ENCODE measurements at regions not wholly inside any gene's neighbourhood (a gene's known extent, or its start where the extent isn't known, plus 50 kb on each side); places are given as distances from the start of the nearest gene placed in this dataset.
"Not testable (repeated sequence)": the region's sequence is repeated elsewhere in the genome, so short reads cannot be mapped to it uniquely, and the experiment has no call there.

- H3K4me3 ChIP-seq, result no peak overlapping the region
- no peak for DNase-seq (ENCODE audit: low spot score in 2 of 2)
- no peak overlapping the region for H3K27ac ChIP-seq
- no peaks in the 10 kb centered on the region for H3K27me3 ChIP-seq
- intact Hi-C loops (cut with DNase I; ENCODE audit: low total_unique reads), result no loop called here
- H3K9me3 ChIP-seq, result no peaks in the 10 kb centered on the region
- H3K36me3 ChIP-seq, result no peaks in the 10 kb centered on the region
- TF ChIP-seq POLR2AphosphoS5 (IDR thresholded peaks at IDR 0.05) (no peak), POLR2A (IDR thresholded peaks at IDR 0.05) (no peak), CTCF (IDR thresholded peaks at IDR 0.05) (no peak)
- H3K4me1 ChIP-seq, result no peaks in the 10 kb centered on the region
Measured at GRCh38 chr7:9148687-9149086, 715.3 kb downstream of the NXPH1 start.

GRCh38 chr7:9149499-9150082, 716.2 kb downstream of the NXPH1 start:
- no peak for TF ChIP-seq POLR2AphosphoS5 (IDR thresholded peaks at IDR 0.05)
- no peak for TF ChIP-seq CTCF (IDR thresholded peaks at IDR 0.05)
- TF ChIP-seq POLR2A (IDR thresholded peaks at IDR 0.05), result no peak
- no peaks in the 10 kb centered on the region for H3K36me3 ChIP-seq
- no peak for DNase-seq (ENCODE audit: low spot score in 2 of 2)
- H3K4me3 ChIP-seq, result no peak overlapping the region
- intact Hi-C loops (cut with DNase I; ENCODE audit: low total_unique reads), result no loop called here
- no peak overlapping the region for H3K27ac ChIP-seq
- H3K4me1 ChIP-seq, result no peaks in the 10 kb centered on the region
- H3K27me3 ChIP-seq, result no peaks in the 10 kb centered on the region
- H3K9me3 ChIP-seq, result no peaks in the 10 kb centered on the region

- DNase-seq (ENCODE audit: low spot score in 2 of 2); intact Hi-C loops (cut with DNase I; ENCODE audit: low total_unique reads); H3K9me3 ChIP-seq; H3K4me1 ChIP-seq; H3K27ac ChIP-seq; H3K36me3 ChIP-seq; H3K27me3 ChIP-seq; H3K4me3 ChIP-seq: not testable (repeated sequence)
Measured at GRCh38 chr7:9163691-9164090, 730.3 kb downstream of the NXPH1 start.

- no peaks in the 10 kb centered on the region for H3K27me3 ChIP-seq
- H3K27ac ChIP-seq, result no peak overlapping the region
- no peaks in the 10 kb centered on the region for H3K4me1 ChIP-seq
- no peak overlapping the region for H3K4me3 ChIP-seq
- no peak for DNase-seq (ENCODE audit: low spot score in 2 of 2)
- TF ChIP-seq CTCF (IDR thresholded peaks at IDR 0.05) (no peak), POLR2AphosphoS5 (IDR thresholded peaks at IDR 0.05) (no peak), POLR2A (IDR thresholded peaks at IDR 0.05) (no peak)
- intact Hi-C loops (cut with DNase I; ENCODE audit: low total_unique reads), result no loop called here
- no peaks in the 10 kb centered on the region for H3K36me3 ChIP-seq
- peaks cover 0 to 3% of the 10 kb centered on the region in 2 donors for H3K9me3 ChIP-seq
Measured at GRCh38 chr7:9175871-9176270, 742.5 kb downstream of the NXPH1 start.

GRCh38 chr7:9181356-9181755, 747.9 kb downstream of the NXPH1 start:
- Histone ChIP-seq H3K4me1 (no peaks in the 10 kb centered on the region), H3K9me3 (no peaks in the 10 kb centered on the region), H3K27me3 (no peaks in the 10 kb centered on the region), H3K36me3 (no peaks in the 10 kb centered on the region), H3K27ac (no peak overlapping the region), H3K4me3 (no peak overlapping the region)
- DNase-seq (ENCODE audit: low spot score in 2 of 2), result no peak
- TF ChIP-seq CTCF (IDR thresholded peaks at IDR 0.05) (no peak), POLR2A (IDR thresholded peaks at IDR 0.05) (no peak), POLR2AphosphoS5 (IDR thresholded peaks at IDR 0.05) (no peak)
- intact Hi-C loops (cut with DNase I; ENCODE audit: low total_unique reads), result no loop called here

GRCh38 chr7:9186730-9187129, 753.3 kb downstream of the NXPH1 start:
- Histone ChIP-seq H3K4me1 (no peaks in the 10 kb centered on the region), H3K27me3 (no peaks in the 10 kb centered on the region), H3K9me3 (no peaks in the 10 kb centered on the region), H3K36me3 (no peaks in the 10 kb centered on the region), H3K4me3 (no peak overlapping the region), H3K27ac (no peak overlapping the region)
- intact Hi-C loops (cut with DNase I; ENCODE audit: low total_unique reads), result no loop called here
- TF ChIP-seq POLR2AphosphoS5 (IDR thresholded peaks at IDR 0.05) (no peak), POLR2A (IDR thresholded peaks at IDR 0.05) (no peak), CTCF (IDR thresholded peaks at IDR 0.05) (no peak)
- no peak for DNase-seq (ENCODE audit: low spot score in 2 of 2)
